Thymus (tissue), 11 donors: ENCODE measurements at regions not wholly inside any gene's neighbourhood (a gene's known extent, or its start where the extent isn't known, plus 50 kb on each side); places are given as distances from the start of the nearest gene placed in this dataset.
A peak's percentile ranks its signal among the peaks of the same experiment; 100 is the strongest.

Experiments used
- DNase-seq, 9 donors: peaks; one replicate each; pipeline ENCODE4 v3.0.0-alpha.2; 2013; ENCODE audit warnings: low spot score in 9 of 9, low read depth in 6 of 9, missing footprints in 1 of 9
- H3K27ac ChIP-seq, 2 donors: one replicate each; pipeline ENCODE4 v1.5.1; 2013; ENCODE audit warnings: control low read depth in 1 of 2, low read depth in 1 of 2, low read length in 1 of 2, mild to moderate bottlenecking in 1 of 2, moderate library complexity in 1 of 2
- H3K27me3 ChIP-seq, 2 donors: one replicate each; pipeline ENCODE4 v1.5.1; 2013; ENCODE audit warnings: low read length in 1 of 2; ENCODE audit not compliant: control insufficient read depth in 2 of 2, insufficient read depth in 1 of 2
- H3K36me3 ChIP-seq, 2 donors: one replicate each; pipeline ENCODE4 v1.5.1; 2013; ENCODE audit warnings: low read length in 1 of 2, mild to moderate bottlenecking in 1 of 2, moderate library complexity in 1 of 2; ENCODE audit not compliant: control insufficient read depth in 2 of 2, insufficient read depth in 2 of 2
- H3K4me1 ChIP-seq, 2 donors: one replicate each; pipeline ENCODE4 v1.5.1; 2013; ENCODE audit warnings: low read length in 2 of 2; ENCODE audit not compliant: control insufficient read depth in 2 of 2, insufficient read depth in 2 of 2
- H3K4me3 ChIP-seq, 2 donors: one replicate each; pipeline ENCODE4 v1.5.1; 2013; ENCODE audit warnings: low read length in 2 of 2, control low read depth in 1 of 2, mild to moderate bottlenecking in 1 of 2
- H3K9me3 ChIP-seq, 2 donors: one replicate each; pipeline ENCODE4 v1.5.1; 2013; ENCODE audit warnings: low read length in 1 of 2, mild to moderate bottlenecking in 1 of 2; ENCODE audit not compliant: control insufficient read depth in 2 of 2, insufficient read depth in 1 of 2
- WGBS: extraction: QIAGEN DNeasy Blood & Tissue Kit; methylation state at CpG from one replicate; pipeline ENCODE4 v1.1.7; 2013; 5-methylcytosine and 5-hydroxymethylcytosine counted together
- donor health status: healthy.

DNA sequence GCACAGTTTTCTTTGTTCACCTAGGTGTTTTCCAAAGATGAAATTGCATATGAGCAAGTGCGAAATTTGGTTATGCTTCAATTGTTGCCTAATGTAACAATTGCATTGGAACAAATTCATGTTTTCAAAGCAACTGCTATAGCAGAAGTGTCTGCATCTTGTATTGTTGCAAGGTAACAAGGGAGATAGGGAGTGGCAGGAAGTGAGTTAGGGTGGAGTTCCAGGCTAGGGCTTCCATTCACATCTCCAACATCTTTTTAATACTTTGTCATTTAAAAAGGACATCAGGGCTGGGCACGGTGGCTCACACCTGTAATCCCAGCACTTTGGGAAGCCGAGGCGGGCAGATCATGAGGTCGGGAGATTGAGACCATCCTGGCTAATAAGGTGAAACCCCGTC lies 312.3 kb upstream of the E2F7 start:
- no peaks in the 10 kb centered on the region for H3K9me3 ChIP-seq
- WGBS: 94% methylated on average over 6 of the region's 6 CpGs
- no peaks in the 10 kb centered on the region for H3K27me3 ChIP-seq
- no peak overlapping the region for H3K27ac ChIP-seq
- no peaks in the 10 kb centered on the region for H3K36me3 ChIP-seq
- H3K4me1 ChIP-seq: no peaks in the 10 kb centered on the region
- DNase-seq: peak in 1 of 9 donors; percentile 1
- H3K4me3 ChIP-seq: no peak overlapping the region

DNA sequence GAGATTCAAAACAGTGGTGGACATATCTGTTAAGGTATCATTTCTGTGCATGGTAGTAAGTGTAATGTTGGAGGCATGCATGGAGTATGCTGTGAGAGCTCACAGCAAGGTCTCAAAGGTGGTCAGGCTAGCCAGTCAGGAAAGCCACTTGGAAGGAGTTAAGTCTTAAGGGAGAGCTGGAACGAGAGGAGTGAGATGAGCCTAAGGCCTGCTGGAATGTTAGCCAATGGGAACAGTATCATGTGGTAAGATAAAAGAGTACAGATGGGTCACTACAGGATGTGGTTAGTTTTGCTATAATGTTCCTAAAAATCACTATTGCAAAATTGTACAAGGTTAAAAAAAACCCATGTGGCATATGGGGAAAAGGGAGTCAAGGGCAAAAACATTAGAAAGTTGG lies 311.7 kb upstream of the E2F7 start:
- WGBS: 50% methylated on average over 1 of the region's 1 CpG
- DNase-seq: no peak
- H3K27me3 ChIP-seq: no peaks in the 10 kb centered on the region
- H3K4me1 ChIP-seq: no peaks in the 10 kb centered on the region
- H3K36me3 ChIP-seq: no peaks in the 10 kb centered on the region
- no peaks in the 10 kb centered on the region for H3K9me3 ChIP-seq
- no peak overlapping the region for H3K4me3 ChIP-seq
- H3K27ac ChIP-seq: no peak overlapping the region

DNA sequence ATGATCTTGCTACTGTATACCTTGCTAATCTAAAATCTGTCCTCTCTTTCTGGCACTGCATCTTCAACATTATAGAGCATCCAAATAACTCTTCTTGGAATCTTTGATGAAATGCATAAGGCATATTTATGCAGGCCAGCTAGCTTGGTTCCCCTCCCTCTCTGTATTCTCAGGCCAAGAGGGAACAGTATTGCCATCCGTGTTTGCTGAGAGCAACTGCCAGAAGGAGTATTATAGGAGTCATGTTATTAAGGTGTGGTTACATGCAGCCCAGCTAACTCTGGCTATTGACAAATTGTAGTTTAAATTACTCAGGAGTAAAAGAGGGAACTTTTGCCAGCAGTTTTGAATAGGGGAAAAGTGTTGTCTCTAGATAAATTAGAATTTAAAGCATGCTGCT lies 309.3 kb upstream of the E2F7 start:
- no peaks in the 10 kb centered on the region for H3K27me3 ChIP-seq
- no peak overlapping the region for H3K4me3 ChIP-seq
- WGBS: 80% methylated on average over 1 of the region's 1 CpG
- H3K36me3 ChIP-seq: no peaks in the 10 kb centered on the region
- no peaks in the 10 kb centered on the region for H3K9me3 ChIP-seq
- no peak for DNase-seq
- no peaks in the 10 kb centered on the region for H3K4me1 ChIP-seq
- no peak overlapping the region for H3K27ac ChIP-seq

DNA sequence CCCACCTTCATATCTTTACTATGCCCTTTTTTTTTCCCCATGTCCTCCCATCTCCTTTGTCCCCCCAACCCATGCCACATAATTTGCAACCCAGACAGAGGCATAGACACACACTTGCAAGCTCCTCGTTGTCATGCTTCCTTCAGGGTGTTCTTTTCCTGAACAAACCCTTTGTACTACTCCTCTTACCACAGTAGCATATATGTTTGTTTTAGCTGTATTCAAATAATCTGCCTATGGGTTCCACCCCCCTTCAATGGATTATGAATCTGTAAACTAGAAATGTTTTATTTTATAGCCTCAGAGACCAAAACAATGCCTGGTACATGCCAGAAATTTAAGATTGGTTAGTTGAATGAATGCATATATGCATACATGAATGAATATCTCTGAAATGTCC lies 307.1 kb upstream of the E2F7 start:
- Histone ChIP-seq H3K27ac (no peak overlapping the region), H3K9me3 (no peaks in the 10 kb centered on the region)
- 82% methylated on average over 1 of the region's 1 CpG for WGBS

GRCh38 chr12:77372026-77372425 lies 306.7 kb upstream of the E2F7 start:
- no peak overlapping the region for H3K27ac ChIP-seq
- WGBS: 95% methylated on average over 2 of the region's 2 CpGs
- DNase-seq: no peak

More for the DNA sequence above, 307.1 kb upstream of the E2F7 start:
- no peak for DNase-seq
- H3K36me3 ChIP-seq: no peaks in the 10 kb centered on the region
- no peak overlapping the region for H3K4me3 ChIP-seq
- no peaks in the 10 kb centered on the region for H3K27me3 ChIP-seq
- H3K4me1 ChIP-seq: no peaks in the 10 kb centered on the region

DNA sequence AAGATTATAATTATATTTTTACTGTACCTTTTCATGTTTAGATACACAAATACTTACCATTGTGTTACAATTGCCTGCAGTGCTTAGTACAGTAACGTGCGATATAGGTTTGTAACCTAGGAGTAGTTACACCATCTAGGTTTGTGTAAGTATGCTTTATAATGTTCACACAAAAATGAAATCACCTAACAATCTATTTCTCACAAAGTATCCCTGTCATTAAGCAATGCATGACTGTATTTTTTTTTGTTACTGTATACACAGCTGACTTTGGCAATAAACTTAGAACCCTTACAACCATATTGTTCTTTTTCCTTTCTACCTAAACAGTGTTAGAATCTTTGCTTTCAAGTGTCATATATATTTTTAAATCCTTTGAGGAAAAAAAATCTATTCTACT lies 303.0 kb upstream of the E2F7 start:
- no peak for DNase-seq
- WGBS: over 99% methylated on average over 2 of the region's 2 CpGs
- Histone ChIP-seq H3K27ac (no peak overlapping the region), H3K9me3 (no peaks in the 10 kb centered on the region), H3K36me3 (no peaks in the 10 kb centered on the region), H3K27me3 (no peaks in the 10 kb centered on the region), H3K4me1 (no peaks in the 10 kb centered on the region), H3K4me3 (no peak overlapping the region)

More at GRCh38 chr12:77372026-77372425, 306.7 kb upstream of the E2F7 start:
- H3K4me1 ChIP-seq: no peaks in the 10 kb centered on the region
- no peaks in the 10 kb centered on the region for H3K27me3 ChIP-seq
- no peak overlapping the region for H3K4me3 ChIP-seq
- no peaks in the 10 kb centered on the region for H3K36me3 ChIP-seq
- H3K9me3 ChIP-seq: no peaks in the 10 kb centered on the region

GRCh38 chr12:77366616-77367015 lies 301.2 kb upstream of the E2F7 start:
- no peak for DNase-seq
- Histone ChIP-seq H3K27me3 (no peaks in the 10 kb centered on the region), H3K9me3 (no peaks in the 10 kb centered on the region), H3K4me3 (no peak overlapping the region), H3K36me3 (no peaks in the 10 kb centered on the region), H3K27ac (no peak overlapping the region), H3K4me1 (no peaks in the 10 kb centered on the region)
- 97% methylated on average over 2 of the region's 2 CpGs for WGBS

DNA sequence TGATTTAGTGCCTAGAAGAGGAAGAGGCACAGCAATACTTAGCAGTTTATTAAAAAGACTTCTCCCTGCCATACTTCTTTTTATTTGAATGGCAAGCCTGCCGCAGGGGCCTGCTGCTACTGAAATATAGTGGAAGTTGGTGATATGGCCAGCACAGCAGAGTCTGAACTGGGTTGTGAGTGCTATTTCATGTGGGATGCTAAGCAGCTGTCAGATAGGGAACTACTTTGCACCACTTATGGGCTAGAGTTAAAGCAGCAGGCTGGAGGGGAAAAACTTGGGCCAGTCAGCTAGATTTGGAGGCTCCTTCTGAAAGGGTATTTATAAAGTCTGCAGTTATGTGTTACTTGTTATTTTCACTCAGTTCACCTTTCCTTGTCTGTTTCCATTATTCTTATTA lies 299.0 kb upstream of the E2F7 start:
- DNase-seq: no peak
- Histone ChIP-seq H3K27ac (no peak overlapping the region), H3K4me3 (no peak overlapping the region), H3K36me3 (no peaks in the 10 kb centered on the region), H3K27me3 (no peaks in the 10 kb centered on the region), H3K4me1 (no peaks in the 10 kb centered on the region), H3K9me3 (no peaks in the 10 kb centered on the region)
- 54% methylated on average over 1 of the region's 1 CpG for WGBS

- no peak overlapping the region for H3K27ac ChIP-seq
- no peaks in the 10 kb centered on the region for H3K27me3 ChIP-seq
- no peaks in the 10 kb centered on the region for H3K9me3 ChIP-seq
- H3K4me1 ChIP-seq: no peaks in the 10 kb centered on the region
- no peak overlapping the region for H3K4me3 ChIP-seq
- WGBS: 68% methylated on average over 7 of the region's 7 CpGs
- H3K36me3 ChIP-seq: no peaks in the 10 kb centered on the region
- DNase-seq: no peak
Observed at GRCh38 chr12:77362509-77363210, 297.3 kb upstream of the E2F7 start.
